GM19351 (cell line): ENCODE measurements at regions not wholly inside any gene's neighbourhood (a gene's known extent, or its start where the extent isn't known, plus 50 kb on each side); places are given as distances from the start of the nearest gene placed in this dataset.

ENCODE experiments used
- ATAC-seq: cut with Tn5 transposase; IDR thresholded peaks from one replicate; pipeline ENCODE4 v1.9.1; 2021; ENCODE audit warnings: mild to moderate bottlenecking, moderate library complexity; ENCODE audit not compliant: unreplicated experiment

GRCh38 chr12:62130402-62130801 is 129.8 kb upstream of the USP15 start:
- ATAC-seq: no peak

- ATAC-seq: no peak
Measured at GRCh38 chr12:62130834-62131552, 129.2 kb upstream of the USP15 start.

- ATAC-seq: no peak
Measured at GRCh38 chr12:62133440-62133839, 126.8 kb upstream of the USP15 start.

- no peak for ATAC-seq
Measured at GRCh38 chr12:62135553-62136200, 124.5 kb upstream of the USP15 start.

GRCh38 chr12:62136496-62136895 is 123.7 kb upstream of the USP15 start:
- no peak for ATAC-seq

GRCh38 chr12:62138527-62138926 is 121.7 kb upstream of the USP15 start:
- no peak for ATAC-seq

GRCh38 chr12:62146318-62146717 is 113.9 kb upstream of the USP15 start:
- no peak for ATAC-seq

- ATAC-seq: no peak
Measured at GRCh38 chr12:62158013-62158412, 102.2 kb upstream of the USP15 start.

GRCh38 chr12:62158461-62159360 is 101.5 kb upstream of the USP15 start:
- no peak for ATAC-seq

GRCh38 chr12:62162214-62162613 is 98.0 kb upstream of the USP15 start:
- ATAC-seq: no peak

- no peak for ATAC-seq
Measured at GRCh38 chr12:62163368-62163767, 96.8 kb upstream of the USP15 start.

GRCh38 chr12:62164036-62164435 is 96.2 kb upstream of the USP15 start:
- no peak for ATAC-seq

GRCh38 chr12:62166525-62166924 is 93.7 kb upstream of the USP15 start:
- ATAC-seq: no peak

GRCh38 chr12:62168411-62168810 is 91.8 kb upstream of the USP15 start:
- no peak for ATAC-seq

- ATAC-seq: no peak
Measured at GRCh38 chr12:62170241-62170640, 90.0 kb upstream of the USP15 start.

GRCh38 chr12:62190689-62191490 is 69.3 kb upstream of the USP15 start:
- no peak for ATAC-seq

GRCh38 chr12:62191491-62192179 is 68.6 kb upstream of the USP15 start:
- no peak for ATAC-seq

GRCh38 chr12:62192180-62192902 is 67.9 kb upstream of the USP15 start:
- ATAC-seq: peak; percentile 97

GRCh38 chr12:62192903-62193250 is 67.3 kb upstream of the USP15 start:
- ATAC-seq: peak; percentile 9

GRCh38 chr12:62194031-62194430 is 66.2 kb upstream of the USP15 start:
- ATAC-seq: no peak
